Ascending aorta (tissue), 2 donors: ENCODE measurements at regions not wholly inside any gene's neighbourhood (a gene's known extent, or its start where the extent isn't known, plus 50 kb on each side); places are given as distances from the start of the nearest gene placed in this dataset.

ENCODE experiments used
- DNase-seq, 2 donors: peaks; one replicate each; pipeline ENCODE4 v3.0.0-alpha.2; 2019; ENCODE audit warnings: low spot score in 2 of 2
- H3K27ac ChIP-seq, 2 donors: fragments of 200-600 bp; sonication (generic); one replicate each; pipeline ENCODE4 v1.5.1; 2016 to 2017; ENCODE audit warnings: mild to moderate bottlenecking in 1 of 2
- H3K27me3 ChIP-seq: fragments of 200-600 bp; sonication (generic); one replicate; pipeline ENCODE4 v1.5.1; 2017
- H3K36me3 ChIP-seq, 2 donors: fragments of 200-600 bp; sonication (generic); one replicate each; pipeline ENCODE4 v1.5.1; 2016
- H3K4me1 ChIP-seq, 2 donors: fragments of 200-600 bp; sonication (generic); one replicate each; pipeline ENCODE4 v1.5.1; 2016 to 2017; ENCODE audit warnings: mild to moderate bottlenecking in 1 of 2
- H3K4me3 ChIP-seq, 2 donors: fragments of 200-600 bp; sonication (generic); one replicate each; pipeline ENCODE4 v1.5.1; 2016 to 2017; ENCODE audit warnings: mild to moderate bottlenecking in 1 of 2
- H3K9me3 ChIP-seq, 2 donors: fragments of 200-600 bp; sonication (generic); one replicate each; pipeline ENCODE4 v1.5.1; 2016
- CTCF ChIP-seq, 3 experiments: fragments of 200-600 bp in 2 of 3; fragments of 450-650 bp in 1 of 3; sonication (generic) in 2 of 3; IDR thresholded peaks; one replicate each; pipeline ENCODE4 v1.5.1; 2016 to 2019; ENCODE audit warnings: antibody characterized with exemption in 3 of 3, mild to moderate bottlenecking in 1 of 3, moderate library complexity in 1 of 3
- intact Hi-C: fragments of 100-400 bp; cut with DNase I; formaldehyde crosslinking; loops from one replicate; pipeline ENCODE4 v1.15.1; 2023

- Histone ChIP-seq H3K4me1 (no peaks in the 10 kb centered on the region), H3K9me3 (no peaks in the 10 kb centered on the region), H3K4me3 (no peak overlapping the region), H3K27ac (no peak overlapping the region), H3K36me3 (no peaks in the 10 kb centered on the region), H3K27me3 (no peaks in the 10 kb centered on the region)
- no peak for DNase-seq
- TF ChIP-seq CTCF (IDR thresholded peaks at IDR 0.05): no peak
- intact Hi-C loops: no loop called here
Measured at GRCh38 chr2:239855863-239856587, 169.1 kb downstream of the NDUFA10 start.

- no peak for DNase-seq
- intact Hi-C loops: no loop called here
- H3K4me3 ChIP-seq: no peak overlapping the region
Measured at GRCh38 chr2:239854596-239854995, 170.5 kb downstream of the NDUFA10 start.

GRCh38 chr2:239853706-239854327 lies 171.3 kb downstream of the NDUFA10 start:
- no peaks in the 10 kb centered on the region for H3K36me3 ChIP-seq
- no peak for TF ChIP-seq CTCF (IDR thresholded peaks at IDR 0.05)
- peaks cover 0 to 7% of the 10 kb centered on the region in 2 donors for H3K9me3 ChIP-seq
- no peak overlapping the region for H3K27ac ChIP-seq
- H3K4me1 ChIP-seq: no peaks in the 10 kb centered on the region
- DNase-seq: no peak
- H3K4me3 ChIP-seq: no peak overlapping the region
- intact Hi-C loops: no loop called here
- no peaks in the 10 kb centered on the region for H3K27me3 ChIP-seq

More at GRCh38 chr2:239854596-239854995, 170.5 kb downstream of the NDUFA10 start:
- Histone ChIP-seq H3K4me1 (no peaks in the 10 kb centered on the region), H3K9me3 (peaks cover 0 to 7% of the 10 kb centered on the region in 2 donors), H3K36me3 (no peaks in the 10 kb centered on the region), H3K27me3 (no peaks in the 10 kb centered on the region), H3K27ac (no peak overlapping the region)
- no peak for TF ChIP-seq CTCF (IDR thresholded peaks at IDR 0.05)

- Histone ChIP-seq H3K27me3 (no peaks in the 10 kb centered on the region), H3K9me3 (peaks cover 0 to 7% of the 10 kb centered on the region in 2 donors), H3K4me3 (no peak overlapping the region), H3K27ac (no peak overlapping the region), H3K36me3 (no peaks in the 10 kb centered on the region), H3K4me1 (no peaks in the 10 kb centered on the region)
- intact Hi-C loops: no loop called here
- DNase-seq: no peak
- no peak for TF ChIP-seq CTCF (IDR thresholded peaks at IDR 0.05)
Measured at GRCh38 chr2:239853121-239853520, 172.0 kb downstream of the NDUFA10 start.

- DNase-seq: no peak
- Histone ChIP-seq H3K27ac (no peak overlapping the region), H3K4me3 (no peak overlapping the region)
Measured at GRCh38 chr2:239852272-239852671, 172.9 kb downstream of the NDUFA10 start.

More at GRCh38 chr2:239852272-239852671, 172.9 kb downstream of the NDUFA10 start:
- no peaks in the 10 kb centered on the region for H3K36me3 ChIP-seq
- no peak for TF ChIP-seq CTCF (IDR thresholded peaks at IDR 0.05)
- H3K27me3 ChIP-seq: no peaks in the 10 kb centered on the region
- intact Hi-C loops: no loop called here
- peaks cover 0 to 7% of the 10 kb centered on the region in 2 donors for H3K9me3 ChIP-seq
- no peaks in the 10 kb centered on the region for H3K4me1 ChIP-seq
